ENCODE measurements at regions not wholly inside any gene's neighbourhood (a gene's known extent, or its start where the extent isn't known, plus 50 kb on each side); places are given as distances from the start of the nearest gene placed in this dataset.

- no peak for DNase-seq (ENCODE audit: low read depth)
These were observed 277.6 kb upstream of the NWD2 start for GRCh38 chr4:36966756-36967460.

GRCh38 chr4:36979533-36979932 lies 265.0 kb upstream of the NWD2 start:
- no peak for DNase-seq (ENCODE audit: low read depth)

DNA sequence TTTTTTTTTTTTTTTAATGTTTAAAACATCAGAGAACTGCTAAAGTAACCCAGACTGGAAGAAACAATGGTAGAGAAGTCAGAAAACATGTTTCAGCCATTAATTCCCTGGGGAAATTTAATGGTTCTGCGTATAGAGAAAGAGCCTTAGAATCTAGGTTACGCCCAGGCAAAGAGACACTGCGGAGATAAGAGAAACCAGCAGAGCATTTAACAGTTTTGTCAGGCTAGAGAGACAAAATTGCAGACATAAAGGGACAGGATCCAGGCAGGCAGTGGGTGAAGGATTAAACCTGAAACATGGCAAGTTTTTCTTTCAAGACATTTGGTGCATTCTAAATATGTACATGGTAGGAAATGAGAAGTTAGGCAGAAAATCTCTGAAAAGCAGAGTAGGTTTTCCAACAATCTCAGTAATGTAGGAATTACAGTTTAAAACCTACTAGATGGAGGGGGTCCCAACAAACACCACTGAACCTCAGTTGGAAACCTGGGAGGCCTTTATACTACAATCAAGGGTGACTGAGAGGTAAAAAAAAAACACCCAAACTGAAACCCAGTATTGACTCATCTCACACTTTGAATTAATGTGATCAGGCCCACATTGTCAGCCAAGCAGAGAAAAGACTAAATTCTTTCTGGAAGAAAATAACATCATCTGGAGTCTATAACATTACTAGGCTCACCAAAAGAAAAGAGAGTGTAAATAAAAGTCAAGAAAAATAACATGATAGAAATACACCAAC lies 254.2 kb upstream of the NWD2 start:
- DNase-seq (ENCODE audit: low read depth): no peak

- DNase-seq (ENCODE audit: low read depth): no peak
These were observed 246.8 kb upstream of the NWD2 start for GRCh38 chr4:36997727-36998126.

GRCh38 chr4:37000281-37000680 lies 244.3 kb upstream of the NWD2 start:
- no peak for DNase-seq (ENCODE audit: low read depth)

DNA sequence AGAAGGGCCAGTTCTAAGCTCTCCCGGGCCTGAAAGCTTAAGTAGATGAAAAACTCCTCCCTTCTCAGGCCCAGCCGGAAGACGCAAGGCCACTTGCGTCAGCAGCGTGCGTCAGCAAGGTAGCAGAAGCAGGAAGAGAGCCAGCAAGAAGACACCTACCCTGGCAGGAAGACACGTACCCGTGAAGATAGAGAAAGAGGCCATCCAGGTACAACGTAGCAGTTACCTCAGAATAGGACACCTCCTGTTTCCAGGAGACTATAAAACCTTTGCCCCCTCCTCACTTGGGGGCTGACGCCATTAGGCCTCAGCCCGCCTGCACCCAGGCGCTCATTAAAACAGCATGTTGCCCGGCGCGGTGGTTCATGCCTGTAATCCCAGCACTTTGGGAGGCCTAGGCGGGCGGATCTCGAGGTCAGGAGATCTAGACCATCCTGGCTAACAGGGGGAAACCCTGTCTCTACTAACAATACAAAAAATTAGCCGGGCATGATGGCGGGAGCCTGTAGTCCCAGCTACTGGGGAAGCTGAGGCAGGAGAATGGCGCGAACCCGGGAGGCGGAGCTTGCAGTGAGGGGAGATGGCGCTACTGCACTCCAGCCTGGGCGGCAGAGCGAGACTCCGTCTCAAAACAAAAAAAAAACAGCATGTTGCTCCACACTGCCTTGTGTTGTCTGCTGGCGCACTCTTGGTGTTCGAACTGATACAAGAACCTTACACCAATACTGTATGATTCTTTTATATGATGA lies 242.7 kb upstream of the NWD2 start:
- no peak for DNase-seq (ENCODE audit: low read depth)

DNA sequence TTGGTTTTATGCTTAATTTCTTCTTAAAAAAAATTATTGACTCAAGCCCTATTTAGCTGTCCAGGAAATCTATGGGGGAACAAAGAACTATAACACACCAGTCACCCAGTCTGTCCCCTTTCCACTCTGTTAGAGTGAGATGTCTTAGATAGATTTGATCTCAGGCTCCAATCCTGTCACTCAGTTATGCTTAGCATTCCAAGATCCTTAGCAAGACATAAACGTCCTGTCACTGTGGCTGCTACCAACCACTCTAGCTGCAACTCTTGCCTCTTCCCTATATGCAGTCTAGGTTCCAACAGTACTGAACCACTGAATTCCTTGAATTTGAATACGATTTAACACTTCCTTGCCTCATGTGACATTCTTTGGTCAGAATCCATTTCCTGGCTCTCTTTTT lies 241.9 kb upstream of the NWD2 start:
- no peak for DNase-seq (ENCODE audit: low read depth)

DNA sequence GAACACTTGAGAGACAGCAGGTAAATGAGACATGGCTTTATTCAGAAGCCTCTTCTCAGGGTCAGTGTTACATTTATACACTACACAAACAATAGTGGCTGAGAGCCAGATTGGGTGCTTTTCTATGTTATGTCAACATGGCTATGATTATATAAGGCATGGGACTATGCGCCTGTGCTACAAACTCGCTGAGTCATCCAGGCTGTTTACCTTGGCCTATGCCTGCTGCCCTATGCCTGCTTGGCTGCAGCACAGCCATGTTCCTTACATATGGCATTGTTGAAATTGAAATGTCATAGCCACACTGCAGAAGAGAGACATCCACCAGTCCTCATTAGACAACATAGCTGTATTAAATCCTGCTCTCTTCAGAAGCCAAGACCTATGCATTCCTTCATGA lies 236.3 kb upstream of the NWD2 start:
- no peak for DNase-seq (ENCODE audit: low read depth)

DNA sequence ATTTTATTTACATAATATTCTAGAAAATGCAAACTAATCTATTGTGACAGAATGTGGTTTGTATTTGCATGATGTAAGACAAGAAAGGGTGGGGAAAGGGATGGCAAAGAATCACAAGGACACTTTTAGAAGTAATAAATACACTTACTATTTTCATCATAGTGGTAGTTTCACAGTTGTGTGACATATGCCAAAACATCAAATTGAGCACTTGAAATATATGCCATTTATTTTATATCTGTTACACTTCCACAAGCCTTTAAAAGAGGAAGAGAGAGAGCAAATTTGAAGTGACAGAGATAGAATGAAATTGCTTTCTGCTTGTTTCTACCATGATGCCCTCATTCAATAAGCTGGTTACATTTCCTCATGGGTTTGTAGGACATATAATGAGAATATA lies 230.0 kb upstream of the NWD2 start:
- no peak for DNase-seq (ENCODE audit: low read depth)

DNA sequence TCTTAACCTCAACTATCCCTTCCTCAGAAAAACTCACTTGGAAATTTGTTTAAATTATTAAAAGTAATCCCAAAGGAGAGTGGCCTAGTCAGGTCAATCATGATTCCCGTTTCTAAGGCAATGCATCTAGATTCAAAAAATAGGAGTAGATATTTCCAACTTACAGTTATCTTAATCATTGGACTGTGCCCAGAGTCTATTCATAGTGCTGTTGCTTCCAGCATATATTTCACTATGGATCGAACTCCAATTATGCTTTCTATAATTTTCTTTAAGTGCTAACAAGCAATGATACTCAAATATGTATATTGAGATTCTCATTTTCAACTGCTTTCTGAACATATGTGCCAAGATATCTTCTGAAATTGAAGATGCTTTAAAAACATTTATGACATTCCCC lies 229.2 kb upstream of the NWD2 start:
- DNase-seq (ENCODE audit: low read depth): no peak

- no peak for DNase-seq (ENCODE audit: low read depth)
These were observed 221.0 kb upstream of the NWD2 start for GRCh38 chr4:37023504-37023903.

GRCh38 chr4:37023996-37024395 lies 220.5 kb upstream of the NWD2 start:
- no peak for DNase-seq (ENCODE audit: low read depth)

DNA sequence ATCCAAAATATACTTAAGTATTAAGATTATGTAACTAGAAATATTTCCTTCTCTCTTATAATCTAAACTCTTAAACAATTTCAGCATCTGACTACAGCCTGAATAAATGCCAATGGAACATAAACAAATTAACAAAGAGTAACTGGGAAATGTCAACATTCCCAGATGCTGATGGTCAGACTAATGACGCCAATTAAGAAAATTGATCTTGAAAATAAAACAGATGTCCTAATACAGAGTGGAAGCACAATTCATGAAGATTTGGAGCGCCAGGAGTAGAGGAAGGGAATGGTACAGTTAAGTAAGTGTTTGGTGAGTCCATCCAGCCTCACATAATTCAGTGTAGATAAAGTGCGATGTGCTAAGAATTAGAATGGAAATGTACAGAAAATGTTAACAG lies 203.7 kb upstream of the NWD2 start:
- no peak for DNase-seq (ENCODE audit: low read depth)

DNA sequence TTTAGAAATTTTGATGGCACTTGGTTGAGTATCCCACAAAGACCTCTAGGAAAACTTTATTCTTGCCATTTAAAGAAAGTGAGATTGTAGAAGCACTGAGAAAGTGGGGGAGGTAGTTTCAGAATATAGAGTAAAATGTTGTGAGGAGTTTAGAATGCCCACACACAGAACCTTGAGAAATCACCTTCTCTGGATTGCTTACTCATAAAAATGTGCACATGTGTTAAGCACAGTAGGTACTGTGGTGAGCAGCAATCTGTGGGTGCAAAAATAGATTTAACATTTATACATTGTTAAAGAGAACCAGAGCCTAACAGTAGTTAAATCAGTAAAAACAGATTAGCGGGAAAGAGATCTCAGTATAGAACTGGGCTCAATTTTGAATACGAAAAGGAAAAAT lies 201.2 kb upstream of the NWD2 start:
- DNase-seq (ENCODE audit: low read depth): no peak

DNA sequence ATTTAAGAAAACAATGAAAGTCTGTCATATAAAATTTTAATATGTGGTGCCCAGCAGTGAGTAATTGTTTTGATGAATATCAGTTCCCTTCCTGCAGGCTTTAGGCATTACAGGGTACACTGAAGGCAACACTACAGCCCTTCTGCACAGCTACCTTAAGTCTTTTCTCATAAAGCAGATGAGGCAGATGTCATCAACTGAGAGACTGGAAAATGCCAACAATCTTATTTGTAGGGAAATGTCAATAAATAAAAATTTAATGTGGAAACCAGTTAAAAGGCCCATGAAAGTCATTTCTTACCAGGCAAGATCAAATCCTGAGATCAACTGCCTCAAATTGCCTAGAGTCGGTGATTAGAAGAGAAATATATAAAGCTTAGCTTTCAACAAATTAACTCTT lies 193.4 kb upstream of the NWD2 start:
- DNase-seq (ENCODE audit: low read depth): no peak

GRCh38 chr4:37051866-37052265 lies 192.7 kb upstream of the NWD2 start:
- DNase-seq (ENCODE audit: low read depth): no peak

GRCh38 chr4:37054531-37055077 lies 189.9 kb upstream of the NWD2 start:
- DNase-seq (ENCODE audit: low read depth): no peak

- no peak for DNase-seq (ENCODE audit: low read depth)
These were observed 185.7 kb upstream of the NWD2 start for GRCh38 chr4:37058826-37059225.

DNA sequence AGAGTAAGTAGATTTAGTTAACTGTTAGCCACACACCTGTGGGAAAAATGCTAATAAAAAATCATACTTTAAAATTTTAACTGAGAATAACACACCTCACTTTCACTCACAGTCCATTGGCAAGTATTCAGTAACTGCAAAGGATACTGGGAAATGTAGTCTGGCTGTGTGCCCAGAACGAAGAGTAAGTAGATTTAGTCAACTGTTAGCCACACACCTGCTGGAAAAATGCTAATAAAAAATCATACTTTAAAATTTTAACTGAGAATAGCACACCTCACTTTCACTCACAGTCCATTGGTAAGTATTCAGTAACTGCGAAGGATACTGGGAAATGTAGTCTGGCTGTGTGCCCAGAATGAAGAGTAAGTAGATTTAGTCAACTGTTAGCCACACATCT lies 178.4 kb upstream of the NWD2 start:
- no peak for DNase-seq (ENCODE audit: low read depth)

DNA sequence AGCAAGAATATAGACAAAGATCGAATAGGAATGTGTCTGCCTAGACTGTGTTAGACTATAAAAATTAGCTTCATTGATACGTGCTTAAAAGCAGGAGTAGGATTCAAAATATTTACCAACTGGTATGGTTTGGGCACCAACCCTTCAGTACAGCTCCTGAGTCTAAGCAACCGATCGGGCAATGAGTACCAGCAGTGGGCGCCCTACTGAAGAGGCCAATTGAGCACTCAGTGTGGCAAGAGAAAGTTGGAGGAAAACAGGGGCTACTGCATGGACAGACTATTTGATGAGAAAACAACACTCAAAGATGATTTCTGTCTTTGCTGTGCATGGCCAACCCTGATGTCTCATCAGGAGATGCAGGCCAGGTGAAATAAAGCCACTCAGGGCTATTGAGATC lies 176.0 kb upstream of the NWD2 start:
- no peak for DNase-seq (ENCODE audit: low read depth)

DNA sequence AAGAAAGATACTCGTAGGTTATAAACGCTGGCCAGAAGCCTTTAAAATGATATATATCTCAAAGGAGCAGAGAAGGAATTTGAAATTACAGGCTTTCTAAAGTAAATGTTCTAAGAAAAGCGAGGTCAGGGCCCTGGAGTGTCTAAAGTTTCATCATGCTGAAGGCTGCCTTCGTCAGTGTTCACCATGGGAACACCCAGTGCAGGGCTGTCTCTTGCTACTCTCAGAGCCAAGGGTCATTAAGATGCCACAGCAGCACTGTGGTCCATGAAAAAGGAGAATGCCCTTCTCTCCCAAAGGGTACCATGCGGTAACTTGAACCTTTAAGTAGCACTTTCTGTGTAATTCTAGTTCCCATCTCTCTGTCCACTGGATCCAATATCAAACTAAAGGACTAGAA lies 174.5 kb upstream of the NWD2 start:
- no peak for DNase-seq (ENCODE audit: low read depth)

- DNase-seq (ENCODE audit: low read depth): no peak
These were observed 173.0 kb upstream of the NWD2 start for GRCh38 chr4:37071576-37071975.

Data from amniotic epithelial cell (primary cell).